Stimulated activated naive CD8-positive, alpha-beta T cell treated with anti-CD3 and anti-CD28 coated beads, Interleukin-15, Interleukin-2, amounts not matched to agents 100 ng/mL and 50 ng/mL, for 24 hours (primary cell): ENCODE measurements at regions not wholly inside any gene's neighbourhood (a gene's known extent, or its start where the extent isn't known, plus 50 kb on each side); places are given as distances from the start of the nearest gene placed in this dataset.

Source experiments
- H3K27ac Mint-ChIP-seq: one replicate; pipeline ENCODE4 v1.8.0; 2021; ENCODE audit warnings: mild to moderate bottlenecking, mixed read lengths
- H3K27me3 Mint-ChIP-seq: one replicate; pipeline ENCODE4 v1.8.0; 2021; ENCODE audit warnings: mixed read lengths
- H3K36me3 Mint-ChIP-seq: one replicate; pipeline ENCODE4 v1.8.0; 2021; ENCODE audit warnings: low read depth, mixed read lengths
- H3K4me1 Mint-ChIP-seq: one replicate; pipeline ENCODE4 v1.8.0; 2021; ENCODE audit warnings: low read depth, mixed read lengths
- H3K4me3 Mint-ChIP-seq: one replicate; pipeline ENCODE4 v1.8.0; 2021; ENCODE audit warnings: mild to moderate bottlenecking, mixed read lengths
- H3K9me3 Mint-ChIP-seq: one replicate; pipeline ENCODE4 v1.8.0; 2021; ENCODE audit warnings: mixed read lengths

- Mint-ChIP-seq H3K27me3 (no peaks in the 10 kb centered on the region), H3K4me3 (no peak overlapping the region), H3K4me1 (no peaks in the 10 kb centered on the region), H3K27ac (no peak overlapping the region), H3K36me3 (no peaks in the 10 kb centered on the region), H3K9me3 (no peaks in the 10 kb centered on the region)
Observed at GRCh38 chr5:117953272-117953671, 1035.1 kb downstream of the DTWD2 start.

GRCh38 chr5:117947836-117948235 lies 1040.5 kb downstream of the DTWD2 start:
- Mint-ChIP-seq H3K9me3 (peaks cover 7% of the 10 kb centered on the region), H3K27me3 (no peaks in the 10 kb centered on the region), H3K4me3 (no peak overlapping the region), H3K36me3 (no peaks in the 10 kb centered on the region), H3K27ac (no peak overlapping the region), H3K4me1 (no peaks in the 10 kb centered on the region)

- no peaks in the 10 kb centered on the region for H3K27me3 Mint-ChIP-seq
- no peaks in the 10 kb centered on the region for H3K36me3 Mint-ChIP-seq
- peaks cover 7% of the 10 kb centered on the region for H3K9me3 Mint-ChIP-seq
- no peaks in the 10 kb centered on the region for H3K4me1 Mint-ChIP-seq
- H3K27ac Mint-ChIP-seq: no peak overlapping the region
- no peak overlapping the region for H3K4me3 Mint-ChIP-seq
Observed at GRCh38 chr5:117947121-117947520, 1041.2 kb downstream of the DTWD2 start.

- no peak overlapping the region for H3K27ac Mint-ChIP-seq
- H3K4me3 Mint-ChIP-seq: no peak overlapping the region
- no peaks in the 10 kb centered on the region for H3K27me3 Mint-ChIP-seq
- peaks cover 7% of the 10 kb centered on the region for H3K9me3 Mint-ChIP-seq
- no peaks in the 10 kb centered on the region for H3K36me3 Mint-ChIP-seq
- H3K4me1 Mint-ChIP-seq: no peaks in the 10 kb centered on the region
Observed at GRCh38 chr5:117945258-117945657, 1043.1 kb downstream of the DTWD2 start.

- Mint-ChIP-seq H3K4me1 (no peaks in the 10 kb centered on the region), H3K27me3 (no peaks in the 10 kb centered on the region), H3K36me3 (no peaks in the 10 kb centered on the region), H3K9me3 (peaks cover 7% of the 10 kb centered on the region), H3K27ac (no peak overlapping the region), H3K4me3 (no peak overlapping the region)
Observed at GRCh38 chr5:117943541-117943940, 1044.8 kb downstream of the DTWD2 start.

- H3K27me3 Mint-ChIP-seq: no peaks in the 10 kb centered on the region
- no peak overlapping the region for H3K4me3 Mint-ChIP-seq
- no peaks in the 10 kb centered on the region for H3K4me1 Mint-ChIP-seq
- no peaks in the 10 kb centered on the region for H3K36me3 Mint-ChIP-seq
- H3K9me3 Mint-ChIP-seq: peaks cover 7% of the 10 kb centered on the region
- H3K27ac Mint-ChIP-seq: no peak overlapping the region
Observed at GRCh38 chr5:117942861-117943519, 1045.4 kb downstream of the DTWD2 start.

GRCh38 chr5:117893211-117893610 lies 1095.1 kb downstream of the DTWD2 start:
- H3K4me1 Mint-ChIP-seq: peaks cover 10% of the 10 kb centered on the region
- no peak overlapping the region for H3K27ac Mint-ChIP-seq
- no peaks in the 10 kb centered on the region for H3K36me3 Mint-ChIP-seq
- no peaks in the 10 kb centered on the region for H3K9me3 Mint-ChIP-seq
- no peak overlapping the region for H3K4me3 Mint-ChIP-seq
- no peaks in the 10 kb centered on the region for H3K27me3 Mint-ChIP-seq

GRCh38 chr5:117892360-117892759 lies 1096.0 kb downstream of the DTWD2 start:
- no peaks in the 10 kb centered on the region for H3K27me3 Mint-ChIP-seq
- H3K27ac Mint-ChIP-seq: no peak overlapping the region
- H3K36me3 Mint-ChIP-seq: no peaks in the 10 kb centered on the region
- H3K4me1 Mint-ChIP-seq: peaks cover 10% of the 10 kb centered on the region
- no peaks in the 10 kb centered on the region for H3K9me3 Mint-ChIP-seq
- H3K4me3 Mint-ChIP-seq: no peak overlapping the region

GRCh38 chr5:117889596-117889995 lies 1098.8 kb downstream of the DTWD2 start:
- no peaks in the 10 kb centered on the region for H3K27me3 Mint-ChIP-seq
- H3K36me3 Mint-ChIP-seq: no peaks in the 10 kb centered on the region
- no peaks in the 10 kb centered on the region for H3K9me3 Mint-ChIP-seq
- H3K4me3 Mint-ChIP-seq: no peak overlapping the region
- H3K4me1 Mint-ChIP-seq: peaks cover 10% of the 10 kb centered on the region
- H3K27ac Mint-ChIP-seq: no peak overlapping the region

GRCh38 chr5:117888688-117889087 lies 1099.7 kb downstream of the DTWD2 start:
- Mint-ChIP-seq H3K27ac (no peak overlapping the region), H3K36me3 (no peaks in the 10 kb centered on the region), H3K9me3 (no peaks in the 10 kb centered on the region), H3K4me3 (no peak overlapping the region), H3K27me3 (no peaks in the 10 kb centered on the region), H3K4me1 (peaks cover 10% of the 10 kb centered on the region)

- no peaks in the 10 kb centered on the region for H3K9me3 Mint-ChIP-seq
- no peak overlapping the region for H3K4me3 Mint-ChIP-seq
- H3K27ac Mint-ChIP-seq: no peak overlapping the region
- no peaks in the 10 kb centered on the region for H3K4me1 Mint-ChIP-seq
- no peaks in the 10 kb centered on the region for H3K27me3 Mint-ChIP-seq
- H3K36me3 Mint-ChIP-seq: no peaks in the 10 kb centered on the region
Observed at GRCh38 chr5:117881426-117882230, 1106.7 kb downstream of the DTWD2 start.

GRCh38 chr5:117880932-117881331 lies 1107.4 kb downstream of the DTWD2 start:
- Mint-ChIP-seq H3K27ac (no peak overlapping the region), H3K27me3 (no peaks in the 10 kb centered on the region)

GRCh38 chr5:117877731-117878130 lies 1110.6 kb downstream of the DTWD2 start:
- Mint-ChIP-seq H3K27me3 (no peaks in the 10 kb centered on the region), H3K9me3 (no peaks in the 10 kb centered on the region), H3K4me3 (no peak overlapping the region), H3K4me1 (no peaks in the 10 kb centered on the region), H3K36me3 (no peaks in the 10 kb centered on the region), H3K27ac (no peak overlapping the region)

More at GRCh38 chr5:117880932-117881331, 1107.4 kb downstream of the DTWD2 start:
- no peaks in the 10 kb centered on the region for H3K4me1 Mint-ChIP-seq
- H3K4me3 Mint-ChIP-seq: no peak overlapping the region
- no peaks in the 10 kb centered on the region for H3K9me3 Mint-ChIP-seq
- H3K36me3 Mint-ChIP-seq: no peaks in the 10 kb centered on the region

- Mint-ChIP-seq H3K27ac (no peak overlapping the region), H3K4me1 (no peaks in the 10 kb centered on the region), H3K36me3 (no peaks in the 10 kb centered on the region), H3K9me3 (peaks cover 5% of the 10 kb centered on the region), H3K4me3 (no peak overlapping the region), H3K27me3 (no peaks in the 10 kb centered on the region)
Observed at GRCh38 chr5:117872798-117873368, 1115.5 kb downstream of the DTWD2 start.

- Mint-ChIP-seq H3K4me3 (no peak overlapping the region), H3K27ac (no peak overlapping the region), H3K4me1 (no peaks in the 10 kb centered on the region), H3K27me3 (no peaks in the 10 kb centered on the region), H3K9me3 (peaks cover 9% of the 10 kb centered on the region), H3K36me3 (no peaks in the 10 kb centered on the region)
Observed at GRCh38 chr5:117869596-117869995, 1118.8 kb downstream of the DTWD2 start.
